ENCODE measurements at regions not wholly inside any gene's neighbourhood (a gene's known extent, or its start where the extent isn't known, plus 50 kb on each side); places are given as distances from the start of the nearest gene placed in this dataset.

DNA sequence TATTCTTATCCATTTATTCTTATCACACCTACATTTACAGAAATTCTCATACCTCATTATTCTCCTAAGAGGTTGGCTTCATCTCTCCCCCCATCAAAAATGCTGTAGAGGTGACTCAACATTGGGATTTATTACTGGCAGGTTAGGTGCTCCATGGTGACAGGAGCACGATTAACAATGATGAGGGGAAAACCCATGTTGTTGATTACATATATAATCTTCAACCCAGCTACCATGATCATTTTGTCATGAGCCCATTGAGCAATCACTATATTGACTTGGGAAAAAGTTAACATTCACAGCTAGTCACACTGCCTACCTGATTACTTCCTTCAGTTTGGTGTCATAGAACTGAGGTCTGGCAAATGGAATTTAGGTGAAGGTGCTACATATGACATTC is 712.1 kb upstream of the CHRM3 start:
- TF ChIP-seq, protein P1, sequence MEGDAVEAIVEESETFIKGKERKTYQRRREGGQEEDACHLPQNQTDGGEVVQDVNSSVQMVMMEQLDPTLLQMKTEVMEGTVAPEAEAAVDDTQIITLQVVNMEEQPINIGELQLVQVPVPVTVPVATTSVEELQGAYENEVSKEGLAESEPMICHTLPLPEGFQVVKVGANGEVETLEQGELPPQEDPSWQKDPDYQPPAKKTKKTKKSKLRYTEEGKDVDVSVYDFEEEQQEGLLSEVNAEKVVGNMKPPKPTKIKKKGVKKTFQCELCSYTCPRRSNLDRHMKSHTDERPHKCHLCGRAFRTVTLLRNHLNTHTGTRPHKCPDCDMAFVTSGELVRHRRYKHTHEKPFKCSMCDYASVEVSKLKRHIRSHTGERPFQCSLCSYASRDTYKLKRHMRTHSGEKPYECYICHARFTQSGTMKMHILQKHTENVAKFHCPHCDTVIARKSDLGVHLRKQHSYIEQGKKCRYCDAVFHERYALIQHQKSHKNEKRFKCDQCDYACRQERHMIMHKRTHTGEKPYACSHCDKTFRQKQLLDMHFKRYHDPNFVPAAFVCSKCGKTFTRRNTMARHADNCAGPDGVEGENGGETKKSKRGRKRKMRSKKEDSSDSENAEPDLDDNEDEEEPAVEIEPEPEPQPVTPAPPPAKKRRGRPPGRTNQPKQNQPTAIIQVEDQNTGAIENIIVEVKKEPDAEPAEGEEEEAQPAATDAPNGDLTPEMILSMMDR (conservative IDR thresholded peaks at IDR 0.05; ENCODE audit: low read length) = no peak
- TF ChIP-seq EZH2phosphoT487 (IDR thresholded peaks at IDR 0.05; ENCODE audit: borderline replicate concordance) = no peak
